ENCODE measurements at regions not wholly inside any gene's neighbourhood (a gene's known extent, or its start where the extent isn't known, plus 50 kb on each side); places are given as distances from the start of the nearest gene placed in this dataset.

DNA sequence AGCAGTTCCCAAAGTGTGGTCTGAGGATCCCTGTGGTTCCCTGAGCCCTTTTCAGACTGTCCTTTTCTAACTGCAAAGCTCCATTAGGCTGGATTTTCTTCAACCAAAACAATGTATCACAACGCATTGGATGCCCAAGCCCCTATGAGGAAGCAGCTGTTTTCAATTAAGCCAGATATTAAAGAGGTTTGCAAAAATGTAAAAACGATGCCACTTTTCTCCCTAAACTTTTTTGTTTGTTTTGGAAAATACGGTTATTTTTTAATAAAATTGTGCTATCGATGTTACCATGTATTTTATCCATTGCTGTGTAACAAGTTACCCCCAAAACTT lies 170.4 kb upstream of the BCOR start:
- DNase-seq (ENCODE audit: low spot score) (no peak), ATAC-seq (ENCODE audit: low FRiP score) (no peak)
- TF ChIP-seq, protein P1, sequence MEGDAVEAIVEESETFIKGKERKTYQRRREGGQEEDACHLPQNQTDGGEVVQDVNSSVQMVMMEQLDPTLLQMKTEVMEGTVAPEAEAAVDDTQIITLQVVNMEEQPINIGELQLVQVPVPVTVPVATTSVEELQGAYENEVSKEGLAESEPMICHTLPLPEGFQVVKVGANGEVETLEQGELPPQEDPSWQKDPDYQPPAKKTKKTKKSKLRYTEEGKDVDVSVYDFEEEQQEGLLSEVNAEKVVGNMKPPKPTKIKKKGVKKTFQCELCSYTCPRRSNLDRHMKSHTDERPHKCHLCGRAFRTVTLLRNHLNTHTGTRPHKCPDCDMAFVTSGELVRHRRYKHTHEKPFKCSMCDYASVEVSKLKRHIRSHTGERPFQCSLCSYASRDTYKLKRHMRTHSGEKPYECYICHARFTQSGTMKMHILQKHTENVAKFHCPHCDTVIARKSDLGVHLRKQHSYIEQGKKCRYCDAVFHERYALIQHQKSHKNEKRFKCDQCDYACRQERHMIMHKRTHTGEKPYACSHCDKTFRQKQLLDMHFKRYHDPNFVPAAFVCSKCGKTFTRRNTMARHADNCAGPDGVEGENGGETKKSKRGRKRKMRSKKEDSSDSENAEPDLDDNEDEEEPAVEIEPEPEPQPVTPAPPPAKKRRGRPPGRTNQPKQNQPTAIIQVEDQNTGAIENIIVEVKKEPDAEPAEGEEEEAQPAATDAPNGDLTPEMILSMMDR (IDR thresholded peaks at IDR 0.05): no peak

GRCh38 chrX:40267334-40268187 lies 169.8 kb upstream of the BCOR start:
- TF ChIP-seq, protein P1 (IDR thresholded peaks at IDR 0.05): no peak
- ATAC-seq (ENCODE audit: low FRiP score) (no peak), DNase-seq (ENCODE audit: low spot score) (no peak)

DNA sequence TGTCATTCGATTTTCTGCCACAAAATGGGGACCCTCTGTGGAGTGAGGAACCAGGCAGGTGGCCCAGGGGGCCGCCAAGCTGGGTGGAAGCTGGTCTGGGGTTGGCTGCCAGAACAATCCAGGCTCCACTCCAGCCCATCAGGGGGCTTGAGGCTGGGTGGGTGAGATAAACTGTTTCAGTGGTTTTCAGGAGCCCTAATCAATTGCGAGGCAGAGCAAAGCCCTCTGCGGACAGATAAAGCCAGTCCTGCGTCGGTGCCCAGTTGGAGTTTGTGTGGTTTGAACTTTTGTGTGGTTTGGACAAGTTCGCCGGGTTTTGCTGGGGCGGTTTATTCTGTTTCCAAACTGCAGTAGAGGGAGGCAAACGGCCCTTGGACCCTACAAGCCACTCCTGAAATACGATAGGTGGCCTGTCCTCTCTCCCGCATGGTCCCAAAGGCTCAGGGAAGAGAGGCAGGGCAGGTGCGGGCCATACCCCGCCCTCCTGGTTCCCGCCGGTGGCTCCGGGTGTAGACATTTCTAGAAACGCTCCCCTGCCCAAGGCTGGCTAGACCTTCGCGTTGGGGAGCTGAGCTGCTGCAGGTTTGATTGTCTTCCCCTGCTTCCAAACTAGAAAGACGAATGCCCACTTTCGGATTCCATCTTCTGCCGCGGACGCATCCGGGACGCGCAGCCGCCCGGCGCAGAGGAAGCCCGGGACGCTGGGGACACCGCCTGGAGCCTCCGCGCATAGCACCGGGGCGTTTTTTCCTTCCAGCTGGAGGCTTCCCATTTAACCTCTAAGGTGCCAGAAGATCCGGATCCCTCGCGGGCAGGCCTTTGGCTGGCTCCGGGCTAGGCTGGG lies 169.0 kb upstream of the BCOR start:
- no peak for DNase-seq (ENCODE audit: low spot score)
- ATAC-seq (ENCODE audit: low FRiP score): peak; percentile 68
- TF ChIP-seq, protein P1 (IDR thresholded peaks at IDR 0.05): no peak

DNA sequence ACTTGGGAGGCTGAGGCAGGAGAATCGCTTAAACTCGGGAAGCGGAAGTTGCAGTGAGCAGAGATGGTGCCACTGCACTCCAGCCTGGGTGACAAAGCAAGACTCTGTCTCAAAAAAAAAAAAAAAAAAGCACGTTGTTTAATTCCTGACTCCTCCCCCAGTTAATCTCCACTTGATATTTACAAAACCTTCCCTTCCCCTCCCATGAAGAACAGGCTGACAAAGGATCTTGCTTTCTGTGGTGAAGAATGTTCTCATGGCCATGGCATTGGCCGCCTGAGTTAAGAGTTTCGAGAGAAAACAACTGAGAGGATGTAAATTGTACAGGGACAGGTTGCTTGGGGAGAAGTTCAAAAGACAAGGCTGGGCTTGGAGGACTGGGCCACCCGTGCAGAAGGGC lies 168.2 kb upstream of the BCOR start:
- TF ChIP-seq, protein P1 (IDR thresholded peaks at IDR 0.05): no peak
- DNase-seq (ENCODE audit: low spot score) (no peak), ATAC-seq (ENCODE audit: low FRiP score) (no peak)

DNA sequence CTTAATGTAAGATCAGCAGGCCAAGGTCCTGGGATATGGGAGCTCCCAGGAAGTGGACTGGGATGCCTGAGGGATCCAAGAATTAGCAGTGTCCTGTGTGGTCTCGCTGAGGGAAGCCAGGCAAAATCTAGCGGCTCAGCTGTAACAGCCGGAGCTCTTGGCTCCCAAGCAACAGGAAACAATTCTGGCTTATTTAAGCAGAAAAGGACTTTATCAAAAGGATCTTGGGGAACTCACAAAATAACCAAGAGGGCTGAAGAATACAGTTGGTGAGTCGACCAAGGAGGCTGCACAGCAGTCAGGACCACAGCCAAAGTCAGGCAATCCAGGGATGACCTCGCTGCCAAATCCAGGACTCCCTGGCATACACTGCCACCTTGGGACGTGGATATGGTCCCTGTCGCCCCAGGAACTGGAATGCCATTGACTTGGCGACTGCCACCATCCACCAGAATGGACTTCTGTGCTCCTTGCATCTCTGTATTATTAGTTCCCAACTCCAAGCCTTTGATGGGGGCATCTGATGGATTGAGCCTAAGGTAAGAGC lies 165.3 kb upstream of the BCOR start:
- DNase-seq (ENCODE audit: low spot score) (no peak), ATAC-seq (ENCODE audit: low FRiP score) (no peak)
- TF ChIP-seq, protein P1 (IDR thresholded peaks at IDR 0.05): no peak

DNA sequence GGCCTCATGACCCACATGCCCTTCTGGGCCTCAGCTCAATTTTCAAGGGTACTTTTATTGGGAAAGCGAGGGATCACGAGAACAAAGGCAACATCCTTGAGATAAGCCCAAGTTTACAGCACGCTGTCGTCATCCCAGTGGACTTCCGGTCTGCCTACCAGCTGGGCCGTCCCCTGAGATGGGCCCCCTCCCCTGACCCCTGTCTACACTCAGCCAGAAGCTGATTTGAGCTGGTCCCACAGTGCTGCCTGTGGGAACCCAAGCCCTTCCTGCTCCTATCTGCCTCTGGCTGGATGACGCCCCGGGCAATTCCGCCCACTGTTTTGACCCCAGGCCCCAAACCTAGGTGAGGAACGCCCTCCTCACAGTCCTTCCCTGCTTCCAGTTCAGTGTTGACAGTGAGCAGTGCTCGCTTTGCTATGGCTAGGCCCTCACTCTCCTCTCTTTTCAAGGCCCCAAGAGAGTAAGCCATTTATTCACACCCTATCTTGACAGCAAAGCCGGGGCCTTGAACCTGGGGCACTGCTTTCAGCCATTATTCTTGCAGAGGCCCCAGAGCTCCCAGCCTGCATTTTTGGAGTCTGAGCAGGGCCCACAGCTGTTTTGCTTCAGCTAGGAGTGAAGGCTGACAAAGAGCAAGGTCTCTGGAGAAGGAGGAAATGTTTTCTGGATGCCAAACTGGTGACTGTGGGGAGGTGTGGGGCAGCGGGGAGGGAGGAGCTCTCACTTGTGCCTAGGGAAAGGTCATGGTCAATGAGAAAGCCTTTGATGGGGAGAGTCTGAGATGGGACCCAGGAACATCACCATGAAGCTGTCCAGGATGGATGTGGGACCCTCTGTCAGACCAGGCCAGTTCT lies 164.6 kb upstream of the BCOR start:
- DNase-seq (ENCODE audit: low spot score): no peak
- ATAC-seq (ENCODE audit: low FRiP score): no peak
- TF ChIP-seq, protein P1 (IDR thresholded peaks at IDR 0.05): no peak
